Glutamatergic neuron (in vitro differentiated cells): ENCODE measurements at regions not wholly inside any gene's neighbourhood (a gene's known extent, or its start where the extent isn't known, plus 50 kb on each side); places are given as distances from the start of the nearest gene placed in this dataset.

Source experiments
- DNase-seq: peaks from one replicate; pipeline ENCODE4 v3.0.0; 2022
- H3K27ac Mint-ChIP-seq: one replicate; pipeline ENCODE4 v1.8.0; 2020; ENCODE audit warnings: mild to moderate bottlenecking, mixed read lengths, inconsistent platforms; ENCODE audit not compliant: unreplicated experiment
- H3K27me3 Mint-ChIP-seq: one replicate; pipeline ENCODE4 v1.8.0; 2020; ENCODE audit warnings: mild to moderate bottlenecking, moderate library complexity, mixed read lengths, inconsistent platforms; ENCODE audit not compliant: unreplicated experiment
- H3K36me3 Mint-ChIP-seq: one replicate; pipeline ENCODE4 v1.8.0; 2020; ENCODE audit warnings: mild to moderate bottlenecking, mixed read lengths, inconsistent platforms; ENCODE audit not compliant: unreplicated experiment
- H3K4me1 Mint-ChIP-seq: one replicate; pipeline ENCODE4 v1.8.0; 2020; ENCODE audit warnings: mild to moderate bottlenecking, low read depth, mixed read lengths, inconsistent platforms; ENCODE audit not compliant: unreplicated experiment
- H3K4me3 Mint-ChIP-seq: one replicate; pipeline ENCODE4 v1.8.0; 2020; ENCODE audit warnings: mild to moderate bottlenecking, mixed read lengths, inconsistent platforms; ENCODE audit not compliant: unreplicated experiment
- H3K9me3 Mint-ChIP-seq: one replicate; pipeline ENCODE4 v1.8.0; 2020; ENCODE audit warnings: mild to moderate bottlenecking, moderate library complexity, mixed read lengths, inconsistent platforms; ENCODE audit not compliant: unreplicated experiment
- CTCF ChIP-seq: fragments of 200-600 bp; sonication (generic); IDR thresholded peaks from one replicate; pipeline ENCODE4 v1.5.0; 2021; ENCODE audit not compliant: partially characterized antibody, unreplicated experiment

GRCh38 chr12:115378291-115378690 is 694.3 kb upstream of the TBX3 start:
- Mint-ChIP-seq H3K27ac (no peak overlapping the region), H3K4me3 (no peak overlapping the region), H3K36me3 (no peaks in the 10 kb centered on the region), H3K4me1 (peaks cover 10% of the 10 kb centered on the region), H3K27me3 (peaks cover 5% of the 10 kb centered on the region), H3K9me3 (no peaks in the 10 kb centered on the region)
- no peak for DNase-seq
- TF ChIP-seq CTCF = no peak

GRCh38 chr12:115377779-115378178 is 693.8 kb upstream of the TBX3 start:
- no peak overlapping the region for H3K4me3 Mint-ChIP-seq
- H3K27ac Mint-ChIP-seq = no peak overlapping the region
- TF ChIP-seq CTCF = no peak
- no peaks in the 10 kb centered on the region for H3K9me3 Mint-ChIP-seq
- H3K4me1 Mint-ChIP-seq = peaks cover 10% of the 10 kb centered on the region
- peaks cover 5% of the 10 kb centered on the region for H3K27me3 Mint-ChIP-seq
- H3K36me3 Mint-ChIP-seq = no peaks in the 10 kb centered on the region
- no peak for DNase-seq

GRCh38 chr12:115377230-115377629 is 693.3 kb upstream of the TBX3 start:
- H3K4me3 Mint-ChIP-seq = no peak overlapping the region
- H3K27me3 Mint-ChIP-seq = peaks cover 5% of the 10 kb centered on the region
- no peak for TF ChIP-seq CTCF
- H3K36me3 Mint-ChIP-seq = no peaks in the 10 kb centered on the region
- H3K27ac Mint-ChIP-seq = no peak overlapping the region
- no peak for DNase-seq
- H3K9me3 Mint-ChIP-seq = no peaks in the 10 kb centered on the region
- peaks cover 10% of the 10 kb centered on the region for H3K4me1 Mint-ChIP-seq

GRCh38 chr12:115375186-115375991 is 691.4 kb upstream of the TBX3 start:
- H3K27ac Mint-ChIP-seq = no peak overlapping the region
- no peaks in the 10 kb centered on the region for H3K36me3 Mint-ChIP-seq
- DNase-seq = no peak
- H3K27me3 Mint-ChIP-seq = peaks cover 4% of the 10 kb centered on the region
- no peaks in the 10 kb centered on the region for H3K9me3 Mint-ChIP-seq
- peaks cover 8% of the 10 kb centered on the region for H3K4me1 Mint-ChIP-seq
- no peak overlapping the region for H3K4me3 Mint-ChIP-seq
- TF ChIP-seq CTCF = no peak

- H3K27ac Mint-ChIP-seq = no peak overlapping the region
- DNase-seq = no peak
- H3K27me3 Mint-ChIP-seq = peaks cover 4% of the 10 kb centered on the region
Measured at GRCh38 chr12:115374480-115375185, 690.7 kb upstream of the TBX3 start.

More at GRCh38 chr12:115374480-115375185, 690.7 kb upstream of the TBX3 start:
- no peaks in the 10 kb centered on the region for H3K9me3 Mint-ChIP-seq
- no peaks in the 10 kb centered on the region for H3K36me3 Mint-ChIP-seq
- H3K4me1 Mint-ChIP-seq = peaks cover 7% of the 10 kb centered on the region
- no peak for TF ChIP-seq CTCF
- no peak overlapping the region for H3K4me3 Mint-ChIP-seq
